OCI-LY7 (cell line): ENCODE measurements at regions not wholly inside any gene's neighbourhood (a gene's known extent, or its start where the extent isn't known, plus 50 kb on each side); places are given as distances from the start of the nearest gene placed in this dataset.

Experiments
- EZH2phosphoT487 ChIP-seq: fragments of 200-600 bp; sonication (generic); IDR thresholded peaks from 2 replicates; pipeline ENCODE4 v1.6.1; 2018; ENCODE audit warnings: low read depth, borderline replicate concordance, mild to moderate bottlenecking, mixed run types, antibody characterized with exemption, low read length, moderate library complexity, mixed read lengths
- TF ChIP-seq, protein P1 (sequence below): fragments of 200-600 bp; sonication (generic); conservative IDR thresholded peaks from 2 replicates; pipeline ENCODE4 v1.5.1; 2014; ENCODE audit warnings: mild to moderate bottlenecking, antibody characterized with exemption, low read length, moderate library complexity, mixed read lengths

DNA sequence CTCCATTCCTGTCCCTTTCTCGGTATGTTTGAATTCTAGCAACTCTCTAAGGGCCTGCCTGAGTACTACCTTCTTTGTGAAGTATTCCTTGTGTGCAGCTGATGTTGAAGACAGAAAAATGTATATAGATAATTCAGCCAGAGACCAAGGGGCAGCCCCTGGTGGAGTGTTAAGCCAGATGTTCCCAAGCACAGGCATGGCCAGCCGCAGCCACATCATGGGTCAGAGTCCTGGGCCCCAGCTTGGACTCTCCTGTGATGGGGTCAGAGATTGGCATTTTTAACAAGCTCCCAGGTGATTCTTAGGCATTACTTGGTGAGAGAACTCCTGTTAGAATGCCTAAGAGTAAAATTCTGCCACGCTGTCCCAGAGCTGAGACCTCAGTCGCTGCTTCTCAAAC, 100.8 kb downstream of the IRF8 start:
- TF ChIP-seq, protein P1, sequence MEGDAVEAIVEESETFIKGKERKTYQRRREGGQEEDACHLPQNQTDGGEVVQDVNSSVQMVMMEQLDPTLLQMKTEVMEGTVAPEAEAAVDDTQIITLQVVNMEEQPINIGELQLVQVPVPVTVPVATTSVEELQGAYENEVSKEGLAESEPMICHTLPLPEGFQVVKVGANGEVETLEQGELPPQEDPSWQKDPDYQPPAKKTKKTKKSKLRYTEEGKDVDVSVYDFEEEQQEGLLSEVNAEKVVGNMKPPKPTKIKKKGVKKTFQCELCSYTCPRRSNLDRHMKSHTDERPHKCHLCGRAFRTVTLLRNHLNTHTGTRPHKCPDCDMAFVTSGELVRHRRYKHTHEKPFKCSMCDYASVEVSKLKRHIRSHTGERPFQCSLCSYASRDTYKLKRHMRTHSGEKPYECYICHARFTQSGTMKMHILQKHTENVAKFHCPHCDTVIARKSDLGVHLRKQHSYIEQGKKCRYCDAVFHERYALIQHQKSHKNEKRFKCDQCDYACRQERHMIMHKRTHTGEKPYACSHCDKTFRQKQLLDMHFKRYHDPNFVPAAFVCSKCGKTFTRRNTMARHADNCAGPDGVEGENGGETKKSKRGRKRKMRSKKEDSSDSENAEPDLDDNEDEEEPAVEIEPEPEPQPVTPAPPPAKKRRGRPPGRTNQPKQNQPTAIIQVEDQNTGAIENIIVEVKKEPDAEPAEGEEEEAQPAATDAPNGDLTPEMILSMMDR = no peak
- TF ChIP-seq EZH2phosphoT487 = no peak
